Astrocyte of the cerebellum (primary cell): ENCODE measurements at regions not wholly inside any gene's neighbourhood (a gene's known extent, or its start where the extent isn't known, plus 50 kb on each side); places are given as distances from the start of the nearest gene placed in this dataset.

Source experiments
- DNase-seq: peaks from one replicate; pipeline ENCODE4 v3.0.0-alpha.2; 2011; ENCODE audit warnings: low read depth
- H3K4me3 ChIP-seq: 2 replicates; pipeline ENCODE4 v1.5.1; 2011; ENCODE audit warnings: mild to moderate bottlenecking, low read depth, low read length, moderate library complexity
- in situ Hi-C: cut with HindIII; loops from 2 replicates; pipeline ENCODE4 v1.10.0; 2017; ENCODE audit warnings: low sequenced_read_pairs
- TF ChIP-seq, protein P1 (sequence below): IDR thresholded peaks from 2 replicates; pipeline ENCODE4 v1.5.1; 2012; ENCODE audit warnings: low read length, low read depth, moderate library complexity, mild to moderate bottlenecking; ENCODE audit errors: missing control alignments

DNA sequence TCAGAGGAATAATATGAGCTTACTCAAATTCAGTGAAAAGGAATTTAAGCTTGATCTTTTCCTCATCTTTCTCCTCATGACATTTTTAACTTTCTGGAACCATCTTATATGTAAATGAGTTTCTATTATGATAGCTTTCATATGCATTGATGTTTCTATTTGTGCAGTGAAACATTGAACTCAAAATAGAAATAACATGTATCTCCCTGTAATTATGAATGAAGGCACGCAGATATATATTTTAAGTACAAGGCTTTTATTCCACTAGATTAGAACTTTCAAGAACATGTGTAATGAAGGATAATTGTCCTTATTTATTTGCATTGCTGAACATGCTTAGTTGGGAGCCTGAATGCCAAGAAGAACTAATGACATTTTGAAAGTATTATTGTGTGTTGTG, 1391.7 kb upstream of the MIR17HG start:
- TF ChIP-seq, protein P1, sequence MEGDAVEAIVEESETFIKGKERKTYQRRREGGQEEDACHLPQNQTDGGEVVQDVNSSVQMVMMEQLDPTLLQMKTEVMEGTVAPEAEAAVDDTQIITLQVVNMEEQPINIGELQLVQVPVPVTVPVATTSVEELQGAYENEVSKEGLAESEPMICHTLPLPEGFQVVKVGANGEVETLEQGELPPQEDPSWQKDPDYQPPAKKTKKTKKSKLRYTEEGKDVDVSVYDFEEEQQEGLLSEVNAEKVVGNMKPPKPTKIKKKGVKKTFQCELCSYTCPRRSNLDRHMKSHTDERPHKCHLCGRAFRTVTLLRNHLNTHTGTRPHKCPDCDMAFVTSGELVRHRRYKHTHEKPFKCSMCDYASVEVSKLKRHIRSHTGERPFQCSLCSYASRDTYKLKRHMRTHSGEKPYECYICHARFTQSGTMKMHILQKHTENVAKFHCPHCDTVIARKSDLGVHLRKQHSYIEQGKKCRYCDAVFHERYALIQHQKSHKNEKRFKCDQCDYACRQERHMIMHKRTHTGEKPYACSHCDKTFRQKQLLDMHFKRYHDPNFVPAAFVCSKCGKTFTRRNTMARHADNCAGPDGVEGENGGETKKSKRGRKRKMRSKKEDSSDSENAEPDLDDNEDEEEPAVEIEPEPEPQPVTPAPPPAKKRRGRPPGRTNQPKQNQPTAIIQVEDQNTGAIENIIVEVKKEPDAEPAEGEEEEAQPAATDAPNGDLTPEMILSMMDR: no peak
- in situ Hi-C loops: no loop called here
- DNase-seq: no peak
- H3K4me3 ChIP-seq: no peak overlapping the region

GRCh38 chr13:89959074-89959473, 1388.4 kb upstream of the MIR17HG start:
- no peak for DNase-seq
- H3K4me3 ChIP-seq: no peak overlapping the region
- in situ Hi-C loops: no loop called here
- TF ChIP-seq, protein P1: no peak

DNA sequence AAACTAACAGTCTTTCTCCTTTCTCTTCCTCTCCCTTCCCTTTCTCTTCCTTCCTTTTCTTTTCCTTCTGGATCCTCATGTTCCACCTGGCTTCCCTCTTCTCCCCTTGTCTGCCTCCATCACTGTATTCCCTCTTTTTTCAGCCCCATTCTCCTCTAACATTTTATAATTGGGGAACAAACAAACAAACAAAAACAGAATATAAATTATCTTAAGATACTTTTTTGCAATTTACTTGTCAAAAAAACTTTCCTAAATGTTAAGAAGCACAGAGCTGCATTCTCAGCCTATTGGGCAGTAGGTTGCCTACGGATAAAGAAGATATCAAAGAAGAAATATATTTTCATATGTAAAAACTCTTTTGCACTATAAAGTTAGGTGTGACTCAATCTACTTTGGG, 1382.2 kb upstream of the MIR17HG start:
- no peak overlapping the region for H3K4me3 ChIP-seq
- in situ Hi-C loops: no loop called here
- TF ChIP-seq, protein P1: no peak
- DNase-seq: no peak

GRCh38 chr13:89966524-89966923, 1381.0 kb upstream of the MIR17HG start:
- in situ Hi-C loops: no loop called here
- no peak for DNase-seq
- H3K4me3 ChIP-seq: no peak overlapping the region
- TF ChIP-seq, protein P1: no peak

GRCh38 chr13:89967701-89968100, 1379.8 kb upstream of the MIR17HG start:
- in situ Hi-C loops: no loop called here
- H3K4me3 ChIP-seq: no peak overlapping the region
- TF ChIP-seq, protein P1: no peak
- DNase-seq: no peak

- no peak for DNase-seq
- in situ Hi-C loops: no loop called here
- TF ChIP-seq, protein P1: no peak
- no peak overlapping the region for H3K4me3 ChIP-seq
These were observed 1379.0 kb upstream of the MIR17HG start for GRCh38 chr13:89968470-89968869.

DNA sequence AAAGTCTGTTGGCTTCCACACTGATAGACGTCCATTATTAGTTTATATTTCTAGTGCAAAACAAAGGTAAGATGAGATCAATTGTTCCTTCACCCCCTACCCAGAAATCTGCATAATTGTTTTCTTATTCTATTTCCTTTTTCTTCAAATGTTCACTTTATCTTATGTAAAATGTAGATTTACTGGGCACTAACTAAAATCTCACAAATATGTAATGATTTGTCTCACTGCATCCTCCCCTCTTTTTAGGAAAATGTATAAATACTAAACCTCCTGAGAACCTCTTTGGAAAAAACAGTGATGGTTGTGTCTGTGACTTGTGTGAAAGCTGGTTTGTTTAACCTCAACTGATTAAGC, 1377.2 kb upstream of the MIR17HG start:
- no peak overlapping the region for H3K4me3 ChIP-seq
- in situ Hi-C loops: no loop called here
- TF ChIP-seq, protein P1: no peak
- no peak for DNase-seq
